GM18861 (cell line): ENCODE measurements at regions not wholly inside any gene's neighbourhood (a gene's known extent, or its start where the extent isn't known, plus 50 kb on each side); places are given as distances from the start of the nearest gene placed in this dataset.
"Not testable (repeated sequence)": the region's sequence is repeated elsewhere in the genome, so short reads cannot be mapped to it uniquely, and the experiment has no call there.

Experiments
- ATAC-seq: cut with Tn5 transposase; IDR thresholded peaks from one replicate; pipeline ENCODE4 v1.9.1; 2021; ENCODE audit not compliant: unreplicated experiment

DNA sequence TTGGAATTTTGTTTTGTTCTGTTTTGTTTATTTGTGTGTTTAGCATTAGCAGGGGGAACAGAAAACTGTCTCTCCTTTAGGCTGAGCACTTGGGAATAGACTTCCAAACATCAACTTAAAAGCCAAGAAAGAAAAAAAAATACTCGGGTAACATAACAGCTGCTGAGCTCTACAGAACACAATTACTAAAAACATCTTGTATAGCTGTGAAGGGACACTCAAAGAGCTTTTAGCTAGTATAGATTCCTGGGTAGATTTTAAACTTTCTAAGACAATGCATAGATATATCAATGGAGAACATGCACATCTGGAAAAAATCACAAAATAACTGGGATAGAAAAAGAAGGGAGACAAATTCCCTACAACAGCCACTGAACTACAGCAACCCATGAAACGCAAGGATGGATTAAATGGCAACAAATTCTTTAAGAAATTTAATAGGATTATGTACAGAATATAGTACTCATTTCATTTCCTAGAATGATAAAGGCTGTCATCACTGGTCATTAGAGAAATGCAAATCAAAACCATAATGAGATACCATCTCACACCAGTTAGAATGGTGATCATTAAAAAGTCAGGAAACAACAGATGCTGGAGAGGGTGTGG is 174.3 kb upstream of the KRR1 start:
- no peak for ATAC-seq

GRCh38 chr12:75684678-75685616 is 173.5 kb upstream of the KRR1 start:
- no peak for ATAC-seq

- ATAC-seq, result not testable (repeated sequence)
Observed at GRCh38 chr12:75683995-75684586, 172.7 kb upstream of the KRR1 start.

DNA sequence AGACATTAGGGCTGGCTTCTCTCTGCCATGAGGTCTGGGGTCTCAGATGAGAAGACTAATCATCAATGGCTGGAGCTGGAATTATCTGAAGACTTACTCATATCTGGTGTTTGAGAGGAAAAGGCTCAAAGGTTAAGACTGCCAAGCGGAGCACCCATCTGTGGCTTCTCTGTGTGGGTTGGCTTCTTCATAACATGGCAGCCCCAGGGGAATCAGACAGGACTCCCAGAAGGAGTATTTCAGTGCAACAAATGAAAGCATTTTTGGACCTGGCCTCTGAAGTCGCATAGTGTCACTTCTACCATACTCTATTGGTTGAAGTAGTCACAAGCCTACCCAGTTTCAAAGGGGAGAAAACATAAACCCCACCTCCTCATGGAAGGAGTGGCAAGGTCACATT is 171.8 kb upstream of the KRR1 start:
- ATAC-seq, result no peak

GRCh38 chr12:75677522-75677921 is 166.1 kb upstream of the KRR1 start:
- no peak for ATAC-seq

GRCh38 chr12:75674393-75674792 is 163.0 kb upstream of the KRR1 start:
- ATAC-seq, result no peak

DNA sequence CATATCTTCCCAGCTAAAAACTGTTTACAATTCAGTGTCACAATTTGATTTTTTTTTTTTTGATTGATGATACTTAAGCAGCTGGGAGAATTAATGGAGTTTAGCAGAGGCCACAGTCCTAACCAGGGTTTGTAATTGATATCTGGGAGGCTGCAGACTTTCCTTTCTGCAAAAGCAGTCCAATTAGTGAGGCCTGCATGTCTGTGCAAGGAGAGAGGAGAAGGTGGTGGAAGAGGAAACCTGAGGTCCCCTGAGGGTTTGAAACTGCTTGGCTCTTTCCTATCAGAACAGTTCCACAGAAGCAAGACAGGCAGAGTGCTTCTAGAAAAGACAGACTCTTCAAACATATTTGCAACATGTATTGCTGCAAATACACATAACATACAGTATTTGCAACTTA is 160.8 kb upstream of the KRR1 start:
- no peak for ATAC-seq

GRCh38 chr12:75670216-75670615 is 158.8 kb upstream of the KRR1 start:
- ATAC-seq, result no peak

DNA sequence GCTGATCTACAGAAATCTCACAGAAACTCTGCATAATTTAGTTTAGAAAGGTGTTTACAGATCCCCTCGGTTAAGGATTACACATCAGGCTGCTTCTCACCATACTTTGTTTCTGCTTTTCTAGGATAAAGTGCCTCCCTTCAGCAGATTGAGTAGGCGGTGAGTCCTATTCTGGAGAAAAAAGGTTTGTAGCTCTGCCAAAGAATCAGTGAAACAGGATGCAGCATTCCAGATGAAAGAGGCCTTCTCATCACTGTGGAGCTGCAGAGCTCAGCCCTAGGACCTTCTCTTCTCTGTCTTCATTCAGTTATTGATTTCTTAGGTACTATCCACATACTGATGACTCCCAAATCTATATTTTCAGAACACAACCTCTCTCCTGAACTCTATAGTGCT is 155.5 kb upstream of the KRR1 start:
- no peak for ATAC-seq

DNA sequence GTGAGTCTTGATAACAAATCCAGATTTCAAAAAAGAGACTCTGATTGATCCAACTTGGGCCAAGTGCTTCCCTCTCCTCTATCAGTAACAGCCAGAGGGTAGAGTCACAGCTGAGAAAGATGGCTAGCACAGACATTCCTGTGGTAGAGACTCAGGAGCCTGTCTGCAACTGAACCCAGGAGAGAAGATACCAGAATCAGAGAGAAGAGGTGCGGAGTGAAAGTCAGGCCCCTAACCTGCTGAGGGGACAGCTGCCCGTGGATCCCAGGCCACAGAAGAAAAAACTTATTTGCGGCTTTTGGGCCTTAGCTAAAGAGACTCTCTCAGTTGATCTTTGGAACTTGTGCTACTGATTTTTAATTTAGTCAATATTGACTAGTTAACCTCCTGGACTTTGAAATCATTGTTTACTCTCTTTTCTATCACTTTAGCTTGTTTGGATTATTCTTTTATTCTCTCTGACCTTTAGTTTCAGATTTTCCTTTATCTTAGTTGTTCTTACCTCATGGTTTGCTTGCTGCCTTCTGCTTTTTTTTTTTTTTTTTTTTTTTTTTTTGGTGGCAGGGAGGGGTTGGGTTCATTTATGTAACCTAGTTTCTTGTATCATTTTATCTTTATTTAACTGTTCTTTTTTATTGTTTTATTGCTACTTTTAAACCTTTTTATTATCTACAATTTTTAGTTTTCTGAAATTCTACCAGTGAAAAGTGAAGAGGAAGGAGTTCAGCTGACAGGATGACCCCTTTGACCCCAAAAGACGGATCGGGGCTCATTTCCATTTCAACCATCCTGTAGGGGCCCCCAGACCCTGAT is 154.9 kb upstream of the KRR1 start:
- ATAC-seq, result no peak

GRCh38 chr12:75665216-75665615 is 153.8 kb upstream of the KRR1 start:
- no peak for ATAC-seq

DNA sequence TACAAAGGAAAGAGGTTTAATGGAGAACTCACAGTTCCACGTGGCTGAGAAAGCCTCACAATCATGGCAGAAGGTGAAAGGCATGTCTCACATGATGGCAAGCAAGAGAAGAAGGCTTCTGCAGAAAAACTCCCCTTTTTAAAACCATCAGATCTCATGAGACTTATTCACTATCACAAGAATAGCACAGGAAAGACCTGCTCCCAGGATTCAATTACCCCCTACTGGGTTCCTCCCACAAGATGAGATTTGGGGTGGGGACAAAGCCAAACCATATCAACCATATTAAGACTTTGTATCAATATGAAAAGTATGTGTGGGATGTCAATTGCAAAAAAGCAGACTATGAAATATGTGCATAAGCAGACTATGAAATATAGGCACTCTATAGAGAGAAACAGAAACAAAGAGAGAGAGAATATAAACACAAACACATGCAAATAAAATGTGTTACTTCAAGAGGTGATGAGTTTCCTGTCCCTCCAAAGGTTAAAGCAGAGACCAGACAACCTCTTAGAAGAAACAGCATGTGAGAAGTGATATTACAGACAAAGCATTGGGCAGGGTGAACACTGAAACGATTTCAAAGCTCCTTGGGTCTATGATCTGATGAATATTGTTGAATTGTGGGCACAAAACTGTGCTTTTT is 151.2 kb upstream of the KRR1 start:
- no peak for ATAC-seq

- ATAC-seq, result no peak
Observed at GRCh38 chr12:75661908-75662307, 150.5 kb upstream of the KRR1 start.

- no peak for ATAC-seq
Observed at GRCh38 chr12:75660805-75661404, 149.5 kb upstream of the KRR1 start.

DNA sequence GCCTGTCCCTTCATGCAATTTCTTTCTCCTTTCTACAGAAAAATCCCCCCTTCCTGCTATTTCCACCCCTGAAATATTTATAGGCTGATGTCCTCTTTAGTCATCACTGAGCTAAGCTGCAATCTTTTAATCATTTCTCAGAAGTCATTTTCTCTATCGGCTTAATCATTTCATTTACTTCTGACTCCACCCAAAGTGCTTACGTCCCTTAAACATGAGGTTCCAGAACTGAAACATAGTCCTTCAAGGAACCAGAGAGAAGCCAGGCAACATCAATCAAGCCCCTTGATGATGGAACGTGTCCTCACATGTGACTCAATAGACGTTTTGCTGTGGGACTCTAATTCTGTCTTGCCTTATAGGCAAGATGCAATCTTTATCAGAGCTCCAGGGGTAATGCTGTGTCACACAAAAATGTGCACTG is 148.7 kb upstream of the KRR1 start:
- ATAC-seq, result no peak

DNA sequence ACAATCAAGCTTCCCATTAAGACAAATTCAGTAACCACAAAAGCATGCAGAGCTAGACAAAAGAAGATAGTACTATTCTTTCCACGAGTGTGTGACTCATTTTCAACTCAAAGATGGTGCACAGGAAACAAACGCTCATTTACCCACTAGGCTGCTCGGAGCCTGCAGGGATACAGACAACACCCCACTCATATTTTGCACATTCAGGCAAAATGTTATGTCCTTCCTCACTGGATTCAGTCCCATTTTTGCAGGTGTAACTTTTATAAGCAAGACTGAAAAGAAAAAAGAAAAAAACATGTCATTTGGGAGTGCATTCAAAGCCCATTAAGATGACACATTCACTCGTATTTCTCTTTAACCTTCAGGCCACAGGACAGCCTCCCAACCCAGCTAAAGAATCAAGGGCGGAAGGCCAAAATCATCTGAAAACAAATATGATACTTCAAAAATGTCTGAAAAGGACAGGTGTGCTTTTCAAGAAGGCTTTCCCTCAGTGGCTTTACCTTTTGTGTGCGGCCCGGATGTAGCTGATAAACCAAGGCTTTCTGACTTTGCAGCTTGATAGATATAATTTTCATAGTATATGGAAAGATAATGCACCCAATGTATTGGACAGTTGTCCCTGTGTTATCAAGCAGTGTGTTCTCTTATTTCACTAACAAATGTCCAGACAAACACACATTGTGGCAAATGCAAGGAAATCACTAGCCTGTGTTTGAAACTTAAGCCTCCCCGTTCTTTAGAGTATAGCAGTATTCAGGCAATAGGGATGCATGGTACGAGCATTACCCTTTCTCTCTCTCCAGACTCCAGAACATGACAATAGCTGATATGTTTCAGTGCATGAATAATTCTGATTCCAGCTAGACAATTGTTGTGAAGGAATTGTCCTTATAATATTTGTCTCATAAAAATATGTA is 147.8 kb upstream of the KRR1 start:
- ATAC-seq, result no peak

- no peak for ATAC-seq
Observed at GRCh38 chr12:75658286-75658685, 146.9 kb upstream of the KRR1 start.

DNA sequence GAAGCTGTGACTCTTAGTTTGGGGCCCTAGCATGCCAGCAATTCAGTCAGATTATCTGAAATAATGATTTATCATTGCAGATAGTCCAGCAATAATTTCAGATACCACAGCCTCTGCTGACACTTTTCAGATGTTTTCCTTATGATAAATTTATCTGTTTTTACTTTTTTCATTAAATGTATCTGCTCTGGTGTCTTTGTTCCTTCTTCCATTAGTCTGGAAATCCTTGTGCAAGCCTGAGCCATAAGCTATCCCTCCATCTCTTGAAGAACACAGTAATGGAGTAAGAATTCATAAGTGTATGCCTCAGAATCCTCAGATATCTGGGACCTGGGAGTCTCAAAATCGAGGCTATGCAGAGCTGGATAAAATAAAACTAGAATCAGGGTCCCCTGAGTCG is 146.4 kb upstream of the KRR1 start:
- ATAC-seq, result no peak

GRCh38 chr12:75657354-75657753 is 145.9 kb upstream of the KRR1 start:
- ATAC-seq, result not testable (repeated sequence)
